ENCODE measurements at regions not wholly inside any gene's neighbourhood (a gene's known extent, or its start where the extent isn't known, plus 50 kb on each side); places are given as distances from the start of the nearest gene placed in this dataset.

- Histone ChIP-seq H3K4me1 (ENCODE audit: insufficient read depth) (peaks cover 9% of the 10 kb centered on the region), H3K9ac (no peak overlapping the region), H4K20me1 (ENCODE audit: insufficient read depth) (no peaks in the 10 kb centered on the region), H3K36me3 (ENCODE audit: low read depth) (no peaks in the 10 kb centered on the region), H3K4me3 (no peak overlapping the region), H3K9me3 (ENCODE audit: low read depth) (no peaks in the 10 kb centered on the region), H3K27me3 (replicated peaks; ENCODE audit: insufficient read depth) (peaks cover 43% of the 10 kb centered on the region), H3K79me2 (ENCODE audit: insufficient read depth) (no peaks in the 10 kb centered on the region), H3K4me2 (ENCODE audit: unreplicated experiment) (no peak overlapping the region), H3K9me2 (ENCODE audit: insufficient read depth) (no peaks in the 10 kb centered on the region), H3F3A (ENCODE audit: insufficient read depth) (0 out of 2 replicates have a peak, but pooled peaks cover 6% of the 10 kb centered on the region), H3K27ac (no peak overlapping the region), H2AFZ (no peak overlapping the region)
- TF ChIP-seq EZH2phosphoT487 (IDR thresholded peaks at IDR 0.05; ENCODE audit: insufficient read depth, low read depth) (no peak), EZH2 (IDR thresholded peaks at IDR 0.05; ENCODE audit: insufficient read depth, poor library complexity, severe bottlenecking) (no peak)
- in situ Hi-C loops (cut with MboI), result no loop called here
- DNase-seq, result no peak
- 46 to 57% methylated on average over 9 of the region's 9 CpGs for WGBS, 2 experiments (ENCODE audit: low coverage in 1 of 2, low lambda C conversion rate in 2 of 2, missing lambda C conversion rate in 2 of 2)
These were observed 77.4 kb upstream of the ALDH1B1 start for GRCh38 chr9:38315085-38315595.

GRCh38 chr9:38313421-38313820, 79.1 kb upstream of the ALDH1B1 start:
- Histone ChIP-seq H3K79me2 (ENCODE audit: insufficient read depth) (no peaks in the 10 kb centered on the region), H3K9me3 (ENCODE audit: low read depth) (no peaks in the 10 kb centered on the region), H3K4me1 (ENCODE audit: insufficient read depth) (no peaks in the 10 kb centered on the region), H3K4me3 (no peak overlapping the region), H3K27ac (no peak overlapping the region), H3K9ac (no peak overlapping the region), H3K27me3 (replicated peaks; ENCODE audit: insufficient read depth) (peaks cover 60% of the 10 kb centered on the region), H2AFZ (no peak overlapping the region), H3F3A (ENCODE audit: insufficient read depth) (no peaks in the 10 kb centered on the region), H3K36me3 (ENCODE audit: low read depth) (no peaks in the 10 kb centered on the region), H3K4me2 (ENCODE audit: unreplicated experiment) (no peak overlapping the region), H4K20me1 (ENCODE audit: insufficient read depth) (no peaks in the 10 kb centered on the region), H3K9me2 (ENCODE audit: insufficient read depth) (no peaks in the 10 kb centered on the region)
- 59 to 64% methylated on average over 6 of the region's 6 CpGs for WGBS, 2 experiments (ENCODE audit: low coverage in 1 of 2, low lambda C conversion rate in 2 of 2, missing lambda C conversion rate in 2 of 2)
- TF ChIP-seq EZH2phosphoT487 (IDR thresholded peaks at IDR 0.05; ENCODE audit: insufficient read depth, low read depth) (no peak), EZH2 (IDR thresholded peaks at IDR 0.05; ENCODE audit: insufficient read depth, poor library complexity, severe bottlenecking) (no peak)
- no peak for DNase-seq
- in situ Hi-C loops (cut with MboI), result no loop called here

DNA sequence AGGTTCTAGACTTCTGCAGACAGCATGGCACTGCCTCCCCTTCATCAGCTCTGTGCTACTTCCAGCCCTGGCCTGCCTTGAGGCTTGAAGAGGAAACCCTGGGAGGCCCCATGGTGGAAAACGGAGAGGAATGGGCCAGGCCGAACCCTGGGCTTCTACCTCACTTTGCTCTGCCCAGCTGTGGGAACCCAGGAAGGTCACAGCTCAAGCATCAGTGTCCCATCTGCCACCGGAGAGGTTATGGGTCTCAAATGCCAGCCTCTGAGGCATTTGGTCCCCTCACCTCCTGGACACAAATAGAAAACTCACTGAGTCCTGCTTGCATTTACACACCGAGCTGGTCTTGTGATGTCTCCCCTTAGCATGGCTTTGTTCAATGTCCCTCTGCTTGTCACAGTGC, 80.1 kb upstream of the ALDH1B1 start:
- no peak for DNase-seq
- Histone ChIP-seq H3K27ac (no peak overlapping the region), H3F3A (ENCODE audit: insufficient read depth) (no peaks in the 10 kb centered on the region), H3K9ac (no peak overlapping the region), H3K79me2 (ENCODE audit: insufficient read depth) (no peaks in the 10 kb centered on the region), H3K4me3 (no peak overlapping the region), H3K36me3 (ENCODE audit: low read depth) (no peaks in the 10 kb centered on the region), H3K4me2 (ENCODE audit: unreplicated experiment) (no peak overlapping the region), H2AFZ (no peak overlapping the region), H4K20me1 (ENCODE audit: insufficient read depth) (no peaks in the 10 kb centered on the region), H3K4me1 (ENCODE audit: insufficient read depth) (no peaks in the 10 kb centered on the region), H3K9me2 (ENCODE audit: insufficient read depth) (no peaks in the 10 kb centered on the region), H3K9me3 (ENCODE audit: low read depth) (no peaks in the 10 kb centered on the region), H3K27me3 (replicated peaks; ENCODE audit: insufficient read depth) (peaks cover 67% of the 10 kb centered on the region)
- 80 to 81% methylated on average over 4 of the region's 4 CpGs for WGBS, 2 experiments (ENCODE audit: low coverage in 1 of 2, low lambda C conversion rate in 2 of 2, missing lambda C conversion rate in 2 of 2)
- in situ Hi-C loops (cut with MboI), result no loop called here
- TF ChIP-seq EZH2 (IDR thresholded peaks at IDR 0.05; ENCODE audit: insufficient read depth, poor library complexity, severe bottlenecking) (no peak), EZH2phosphoT487 (IDR thresholded peaks at IDR 0.05; ENCODE audit: insufficient read depth, low read depth) (no peak)

DNA sequence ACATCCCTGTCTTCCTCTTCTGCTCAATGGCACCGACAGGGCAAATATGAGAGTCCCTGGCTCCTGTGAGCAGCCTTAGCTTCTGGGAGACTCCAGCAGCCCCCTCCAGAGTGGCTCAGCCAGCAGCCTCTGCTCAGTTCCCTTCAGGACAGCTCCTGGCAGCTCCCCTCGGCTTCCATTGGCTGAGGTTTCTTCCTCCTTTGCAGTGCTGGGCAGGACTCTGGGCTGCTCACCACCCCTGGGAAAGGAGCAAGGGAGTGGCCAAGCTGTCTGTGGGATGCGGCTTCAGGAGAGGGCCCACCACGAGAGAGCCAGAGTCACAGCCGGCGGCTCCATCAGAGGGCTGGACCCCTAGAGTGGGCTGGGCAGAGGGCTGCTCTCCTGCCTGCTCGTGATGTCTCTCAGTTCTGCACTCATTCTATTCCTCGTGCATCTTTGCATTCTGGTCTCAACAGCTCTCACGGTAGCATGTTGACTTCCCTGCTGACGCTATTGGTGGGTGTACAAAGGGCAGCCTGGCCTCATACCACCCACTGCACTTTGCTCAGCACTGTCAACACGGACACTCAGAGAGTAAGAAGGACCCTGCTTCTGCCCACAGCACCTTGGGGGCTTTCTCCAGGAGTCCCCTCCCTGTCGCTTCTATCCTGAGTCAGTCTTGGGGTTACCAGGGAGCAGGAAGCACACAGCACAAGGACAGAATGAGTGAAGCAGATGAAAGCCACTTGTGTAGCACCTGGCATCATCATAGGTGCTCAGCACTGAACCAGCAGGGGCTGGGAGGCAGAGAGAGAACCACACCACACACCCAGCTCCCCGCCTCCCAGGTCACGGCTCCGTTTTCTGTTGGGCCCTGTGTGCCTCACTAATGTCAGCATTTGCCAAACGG, 80.9 kb upstream of the ALDH1B1 start:
- Histone ChIP-seq H3K36me3 (ENCODE audit: low read depth) (no peaks in the 10 kb centered on the region), H3K4me2 (ENCODE audit: unreplicated experiment) (no peak overlapping the region), H3K27me3 (replicated peaks; ENCODE audit: insufficient read depth) (peaks cover 74% of the 10 kb centered on the region), H3F3A (ENCODE audit: insufficient read depth) (no peaks in the 10 kb centered on the region), H3K9ac (no peak overlapping the region), H3K79me2 (ENCODE audit: insufficient read depth) (no peaks in the 10 kb centered on the region), H3K9me3 (ENCODE audit: low read depth) (no peaks in the 10 kb centered on the region), H2AFZ (no peak overlapping the region), H3K4me3 (no peak overlapping the region), H3K9me2 (ENCODE audit: insufficient read depth) (no peaks in the 10 kb centered on the region), H3K27ac (no peak overlapping the region), H4K20me1 (ENCODE audit: insufficient read depth) (no peaks in the 10 kb centered on the region), H3K4me1 (ENCODE audit: insufficient read depth) (no peaks in the 10 kb centered on the region)
- DNase-seq, result no peak
- no peak for TF ChIP-seq EZH2phosphoT487 (IDR thresholded peaks at IDR 0.05; ENCODE audit: insufficient read depth, low read depth)
- WGBS, 2 experiments (ENCODE audit: low coverage in 1 of 2, low lambda C conversion rate in 2 of 2, missing lambda C conversion rate in 2 of 2), result 31% methylated on average over 16 of the region's 16 CpGs
- in situ Hi-C loops (cut with MboI), result no loop called here
